GM13976 (cell line): ENCODE measurements at regions not wholly inside any gene's neighbourhood (a gene's known extent, or its start where the extent isn't known, plus 50 kb on each side); places are given as distances from the start of the nearest gene placed in this dataset.

Source experiments
- DNase-seq: peaks from one replicate; pipeline ENCODE4 v3.0.0; 2012; ENCODE audit warnings: low spot score
- in situ Hi-C: fragments of 300-500 bp; cut with MboI; formaldehyde crosslinking; loops from one replicate; pipeline ENCODE4 v1.12.0; 2022; ENCODE audit warnings: low sequenced_read_pairs, mixed read lengths, inconsistent platforms; ENCODE audit not compliant: unreplicated experiment
- TF ChIP-seq, protein P1 (sequence below): IDR thresholded peaks from 2 replicates; pipeline ENCODE4 v1.5.1; 2012; ENCODE audit warnings: borderline replicate concordance, mild to moderate bottlenecking; ENCODE audit not compliant: insufficient read depth; ENCODE audit errors: extremely low read depth, missing control alignments, control extremely low read depth

- TF ChIP-seq, protein P1, sequence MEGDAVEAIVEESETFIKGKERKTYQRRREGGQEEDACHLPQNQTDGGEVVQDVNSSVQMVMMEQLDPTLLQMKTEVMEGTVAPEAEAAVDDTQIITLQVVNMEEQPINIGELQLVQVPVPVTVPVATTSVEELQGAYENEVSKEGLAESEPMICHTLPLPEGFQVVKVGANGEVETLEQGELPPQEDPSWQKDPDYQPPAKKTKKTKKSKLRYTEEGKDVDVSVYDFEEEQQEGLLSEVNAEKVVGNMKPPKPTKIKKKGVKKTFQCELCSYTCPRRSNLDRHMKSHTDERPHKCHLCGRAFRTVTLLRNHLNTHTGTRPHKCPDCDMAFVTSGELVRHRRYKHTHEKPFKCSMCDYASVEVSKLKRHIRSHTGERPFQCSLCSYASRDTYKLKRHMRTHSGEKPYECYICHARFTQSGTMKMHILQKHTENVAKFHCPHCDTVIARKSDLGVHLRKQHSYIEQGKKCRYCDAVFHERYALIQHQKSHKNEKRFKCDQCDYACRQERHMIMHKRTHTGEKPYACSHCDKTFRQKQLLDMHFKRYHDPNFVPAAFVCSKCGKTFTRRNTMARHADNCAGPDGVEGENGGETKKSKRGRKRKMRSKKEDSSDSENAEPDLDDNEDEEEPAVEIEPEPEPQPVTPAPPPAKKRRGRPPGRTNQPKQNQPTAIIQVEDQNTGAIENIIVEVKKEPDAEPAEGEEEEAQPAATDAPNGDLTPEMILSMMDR, result no peak
- in situ Hi-C loops, result no loop called here
- no peak for DNase-seq
These were observed 325.4 kb upstream of the CDH7 start for GRCh38 chr18:65425366-65425765.

DNA sequence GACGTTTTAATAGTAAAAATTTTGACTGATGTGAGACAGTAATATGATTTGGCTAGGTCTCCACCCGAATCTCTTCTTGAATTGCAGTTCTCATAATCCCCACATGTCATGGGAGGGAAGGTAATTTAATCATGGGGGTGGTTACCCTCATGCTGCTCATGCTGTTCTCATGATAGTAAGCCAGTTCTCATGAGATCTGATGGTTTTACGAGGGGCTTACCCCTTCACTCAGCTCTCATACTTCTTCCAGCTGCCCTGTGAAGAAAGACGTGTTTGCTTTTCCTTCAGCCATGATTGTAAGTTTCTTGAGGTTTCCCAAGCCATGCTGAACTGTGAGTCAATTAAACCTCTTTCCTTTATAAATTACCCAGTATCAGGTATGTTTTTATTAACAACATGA lies 327.0 kb upstream of the CDH7 start:
- DNase-seq, result no peak
- in situ Hi-C loops, result no loop called here

GRCh38 chr18:65422544-65423136 lies 328.2 kb upstream of the CDH7 start:
- in situ Hi-C loops, result no loop called here
- TF ChIP-seq, protein P1, result no peak
- DNase-seq, result no peak

More for the DNA sequence above, 327.0 kb upstream of the CDH7 start:
- TF ChIP-seq, protein P1, result no peak

- TF ChIP-seq, protein P1, result no peak
- no peak for DNase-seq
- in situ Hi-C loops, result no loop called here
These were observed 335.7 kb upstream of the CDH7 start for GRCh38 chr18:65415098-65415497.

- DNase-seq, result no peak
- TF ChIP-seq, protein P1, result no peak
- in situ Hi-C loops, result no loop called here
These were observed 336.3 kb upstream of the CDH7 start for GRCh38 chr18:65414501-65414900.

DNA sequence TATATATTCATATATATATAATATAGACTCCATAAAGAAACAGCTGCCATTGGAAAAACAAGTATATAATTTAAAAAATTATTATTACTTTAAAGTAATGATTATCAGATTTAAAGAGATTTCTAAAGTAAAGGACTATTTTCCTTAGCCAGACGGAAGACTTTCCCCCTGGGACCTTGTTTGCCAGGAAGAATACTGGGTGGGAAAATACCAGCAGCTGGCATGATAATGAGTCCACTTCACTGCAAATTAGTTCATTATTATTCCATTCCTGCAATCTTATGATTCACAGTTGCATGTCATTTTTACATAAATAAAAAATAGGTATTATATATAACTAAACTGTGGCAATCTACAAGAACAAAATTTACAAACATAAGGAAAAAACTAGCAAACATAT lies 339.8 kb upstream of the CDH7 start:
- TF ChIP-seq, protein P1, result no peak
- in situ Hi-C loops, result no loop called here
- DNase-seq, result no peak
